ENCODE measurements at regions not wholly inside any gene's neighbourhood (a gene's known extent, or its start where the extent isn't known, plus 50 kb on each side); places are given as distances from the start of the nearest gene placed in this dataset.

DNA sequence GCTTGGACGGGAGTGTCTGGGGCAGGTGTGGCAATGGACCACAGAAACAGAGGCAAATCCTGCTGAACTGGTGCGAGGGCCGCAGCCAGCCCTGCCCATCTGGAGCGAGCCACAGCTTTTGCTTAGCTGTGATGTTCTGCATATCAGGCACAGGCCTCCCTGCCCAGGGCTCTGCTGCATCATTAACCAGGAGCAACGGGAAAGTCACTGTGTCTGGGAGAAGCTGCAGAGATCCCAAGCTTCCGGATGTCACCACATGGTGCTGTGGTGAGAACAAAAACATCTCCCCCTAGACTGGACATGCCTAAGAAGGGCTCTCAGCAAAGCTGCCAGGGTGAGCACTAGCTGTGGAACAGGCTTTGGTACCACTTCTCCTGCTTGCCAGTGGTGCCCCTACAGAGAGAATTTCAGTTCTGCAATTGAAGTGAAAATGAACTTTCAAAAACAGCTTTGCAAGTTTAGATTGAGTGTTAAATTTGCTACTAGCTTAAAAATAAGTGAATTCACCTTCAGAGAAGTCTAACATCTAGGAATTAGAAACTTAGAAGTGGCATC lies 172.9 kb upstream of the MYT1L start:
- H3K36me3 ChIP-seq (replicated peaks; ENCODE audit: insufficient read depth, low read depth) = no peaks in the 10 kb centered on the region
- TF ChIP-seq CTCF (IDR thresholded peaks at IDR 0.05; ENCODE audit: poor library complexity) (no peak), EZH2 (IDR thresholded peaks at IDR 0.05; ENCODE audit: borderline replicate concordance) (no peak), EZH2phosphoT487 (IDR thresholded peaks at IDR 0.05; ENCODE audit: low read depth, severe bottlenecking, unreplicated experiment) (no peak)
- 80% methylated on average over 6 of the region's 6 CpGs for WGBS (ENCODE audit: low lambda C conversion rate, missing lambda C conversion rate)
- no peaks in the 10 kb centered on the region for H4K20me1 ChIP-seq (ENCODE audit: insufficient read depth, poor library complexity, severe bottlenecking)
- H3K9me2 ChIP-seq (replicated peaks; ENCODE audit: insufficient read depth) = no peaks in the 10 kb centered on the region
- no peak overlapping the region for H2AFZ ChIP-seq
- H3K4me3 ChIP-seq = no peak overlapping the region
- no peaks in the 10 kb centered on the region for H3K9me3 ChIP-seq (ENCODE audit: low read depth)
- no peaks in the 10 kb centered on the region for H3K4me1 ChIP-seq (ENCODE audit: insufficient read depth)
- no peak for DNase-seq (ENCODE audit: low spot score)
- no peaks in the 10 kb centered on the region for H3K27me3 ChIP-seq
- H3K4me2 ChIP-seq = no peak overlapping the region
- H3K79me2 ChIP-seq = no peaks in the 10 kb centered on the region
- no peak overlapping the region for H3K27ac ChIP-seq

DNA sequence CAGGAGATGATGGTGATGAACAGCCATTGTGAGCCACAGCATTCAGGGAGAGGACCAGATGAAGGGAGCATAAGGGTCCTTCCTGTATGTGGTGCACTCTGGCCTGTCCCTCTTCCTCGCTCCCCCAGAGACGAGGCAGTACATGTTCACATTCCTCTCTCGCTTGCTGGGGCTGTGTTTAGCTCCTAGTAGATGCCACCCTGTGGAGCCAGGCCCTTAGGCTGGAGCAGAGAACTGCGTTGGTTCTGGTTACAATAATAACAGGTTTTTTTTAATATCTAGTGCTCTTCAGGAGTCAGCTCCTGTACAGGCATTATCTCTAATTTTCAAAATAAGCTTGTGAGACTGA lies 171.1 kb upstream of the MYT1L start:
- Histone ChIP-seq H3K79me2 (no peaks in the 10 kb centered on the region), H3K9me2 (replicated peaks; ENCODE audit: insufficient read depth) (no peaks in the 10 kb centered on the region), H3K4me1 (ENCODE audit: insufficient read depth) (no peaks in the 10 kb centered on the region), H3K4me3 (no peak overlapping the region), H3K27me3 (no peaks in the 10 kb centered on the region), H3K4me2 (no peak overlapping the region), H2AFZ (no peak overlapping the region), H3K9me3 (ENCODE audit: low read depth) (no peaks in the 10 kb centered on the region), H3K27ac (no peak overlapping the region), H3K36me3 (replicated peaks; ENCODE audit: insufficient read depth, low read depth) (no peaks in the 10 kb centered on the region), H4K20me1 (ENCODE audit: insufficient read depth, poor library complexity, severe bottlenecking) (no peaks in the 10 kb centered on the region)
- no peak for DNase-seq (ENCODE audit: low spot score)
- WGBS (ENCODE audit: low lambda C conversion rate, missing lambda C conversion rate) = 75% methylated on average over 4 of the region's 4 CpGs
- TF ChIP-seq EZH2 (IDR thresholded peaks at IDR 0.05; ENCODE audit: borderline replicate concordance) (no peak), CTCF (IDR thresholded peaks at IDR 0.05; ENCODE audit: poor library complexity) (no peak), EZH2phosphoT487 (IDR thresholded peaks at IDR 0.05; ENCODE audit: low read depth, severe bottlenecking, unreplicated experiment) (no peak)

- 86% methylated on average over 9 of the region's 9 CpGs for WGBS (ENCODE audit: low lambda C conversion rate, missing lambda C conversion rate)
These were observed 170.6 kb upstream of the MYT1L start for GRCh38 chr2:2501454-2502200.

More at GRCh38 chr2:2501454-2502200, 170.6 kb upstream of the MYT1L start:
- Histone ChIP-seq H2AFZ (no peak overlapping the region), H3K27me3 (no peaks in the 10 kb centered on the region), H3K27ac (no peak overlapping the region), H3K9me2 (replicated peaks; ENCODE audit: insufficient read depth) (no peaks in the 10 kb centered on the region), H3K9me3 (ENCODE audit: low read depth) (no peaks in the 10 kb centered on the region), H3K79me2 (no peaks in the 10 kb centered on the region), H3K36me3 (replicated peaks; ENCODE audit: insufficient read depth, low read depth) (no peaks in the 10 kb centered on the region), H3K4me1 (ENCODE audit: insufficient read depth) (no peaks in the 10 kb centered on the region), H3K4me3 (no peak overlapping the region), H4K20me1 (ENCODE audit: insufficient read depth, poor library complexity, severe bottlenecking) (no peaks in the 10 kb centered on the region), H3K4me2 (no peak overlapping the region)
- no peak for DNase-seq (ENCODE audit: low spot score)
- TF ChIP-seq EZH2phosphoT487 (IDR thresholded peaks at IDR 0.05; ENCODE audit: low read depth, severe bottlenecking, unreplicated experiment) (no peak), EZH2 (IDR thresholded peaks at IDR 0.05; ENCODE audit: borderline replicate concordance) (no peak), CTCF (IDR thresholded peaks at IDR 0.05; ENCODE audit: poor library complexity) (no peak)
